PC-3 (cell line): ENCODE measurements at regions not wholly inside any gene's neighbourhood (a gene's known extent, or its start where the extent isn't known, plus 50 kb on each side); places are given as distances from the start of the nearest gene placed in this dataset.

Source experiments
- ATAC-seq: fragments of 200-7000 bp; cut with Tn5 transposase; 2 replicates; pipeline ENCODE4 v1.9.1; 2020; ENCODE audit warnings: mild to moderate bottlenecking, moderate library complexity
- BruUV-seq: library from RNA; stranded (reverse); fragments of 400-500 nt; replicated peaks from 2 replicates; lab custom pipeline; 2021; lab: Mats Ljungman, UMichigan
- CTCF ChIA-PET: fragments of 300-600 bp; sonication (Branson Sonifier 250); formaldehyde crosslinking; loops from one replicate; lab custom pipeline; 2022; ENCODE audit warnings: antibody characterized with exemption; lab: Charles Lee
- POLR2A ChIA-PET: fragments of 300-600 bp; sonication (Branson Sonifier 250); formaldehyde crosslinking; loops from one replicate; lab custom pipeline; 2022; ENCODE audit warnings: antibody characterized with exemption; ENCODE audit not compliant: unreplicated experiment; lab: Charles Lee
- DNase-seq: peaks from one replicate; pipeline ENCODE4 v3.0.0-alpha.2; 2015
- H2AFZ ChIP-seq: fragments of 300-600 bp; sonication (generic); 2 replicates; pipeline ENCODE4 v1.6.0; 2016; ENCODE audit warnings: antibody characterized with exemption, low read length
- H3F3A ChIP-seq: fragments of 300-600 bp; sonication (generic); one replicate; pipeline ENCODE4 v1.6.0; 2017; ENCODE audit warnings: antibody characterized with exemption, low read length, control low read depth, mild to moderate bottlenecking; ENCODE audit not compliant: unreplicated experiment
- H3K27ac ChIP-seq: fragments of 300-600 bp; sonication (generic); 2 replicates; pipeline ENCODE4 v1.5.1; 2016; ENCODE audit warnings: mild to moderate bottlenecking, low read length
- H3K27me3 ChIP-seq: fragments of 300-600 bp; sonication (generic); 2 replicates; pipeline ENCODE4 v1.6.1; 2016; ENCODE audit warnings: low read length, mixed read lengths
- H3K36me3 ChIP-seq: fragments of 300-600 bp; sonication (generic); 2 replicates; pipeline ENCODE4 v1.6.1; 2016; ENCODE audit warnings: low read depth, mixed run types, low read length, mixed read lengths
- H3K4me1 ChIP-seq: fragments of 300-600 bp; sonication (generic); 2 replicates; pipeline ENCODE4 v1.5.1; 2016; ENCODE audit warnings: low read length; ENCODE audit not compliant: insufficient read depth
- H3K4me2 ChIP-seq: fragments of 300-600 bp; sonication (generic); 2 replicates; pipeline ENCODE4 v1.6.0; 2016; ENCODE audit warnings: low read length
- H3K4me3 ChIP-seq: fragments of 300-600 bp; sonication (generic); 2 replicates; pipeline ENCODE4 v1.5.1; 2016; ENCODE audit warnings: mild to moderate bottlenecking, low read length, mixed read lengths
- H3K79me2 ChIP-seq: fragments of 300-600 bp; sonication (generic); 2 replicates; pipeline ENCODE4 v1.6.1; 2017; ENCODE audit warnings: low read length, mixed read lengths
- H3K9ac ChIP-seq: fragments of 300-600 bp; sonication (generic); 2 replicates; pipeline ENCODE4 v1.6.0; 2016; ENCODE audit warnings: mild to moderate bottlenecking, low read length
- H3K9me2 ChIP-seq: fragments of 300-600 bp; sonication (generic); replicated peaks from 2 replicates; pipeline ENCODE4 v1.6.1; 2016; ENCODE audit warnings: mixed run types, low read length, mixed read lengths
- H3K9me3 ChIP-seq: fragments of 300-600 bp; sonication (generic); 2 replicates; pipeline ENCODE4 v1.6.1; 2016; ENCODE audit warnings: low read length, mixed read lengths
- H4K20me1 ChIP-seq: fragments of 300-600 bp; sonication (generic); 2 replicates; pipeline ENCODE4 v1.6.1; 2016; ENCODE audit warnings: low read length, mixed read lengths
- EZH2 ChIP-seq: fragments of 300-600 bp; sonication (generic); IDR thresholded peaks from one replicate; pipeline ENCODE4 v1.6.1; 2017; ENCODE audit warnings: antibody characterized with exemption, mild to moderate bottlenecking, low read length; ENCODE audit not compliant: unreplicated experiment
- EZH2phosphoT487 ChIP-seq: fragments of 300-600 bp; sonication (generic); IDR thresholded peaks from 2 replicates; pipeline ENCODE4 v1.6.1; 2018; ENCODE audit warnings: mild to moderate bottlenecking, antibody characterized with exemption, low read length, borderline replicate concordance
- intact Hi-C: fragments of 100-400 bp; cut with micrococcal nuclease; formaldehyde crosslinking; loops from 2 replicates; pipeline ENCODE4 v1.9.0; 2023
- TF ChIP-seq, protein P1 (sequence below): fragments of 300-600 bp; sonication (generic); conservative IDR thresholded peaks from 2 replicates; pipeline ENCODE4 v1.5.1; 2017; ENCODE audit warnings: antibody characterized with exemption, low read depth, mild to moderate bottlenecking, low read length

DNA sequence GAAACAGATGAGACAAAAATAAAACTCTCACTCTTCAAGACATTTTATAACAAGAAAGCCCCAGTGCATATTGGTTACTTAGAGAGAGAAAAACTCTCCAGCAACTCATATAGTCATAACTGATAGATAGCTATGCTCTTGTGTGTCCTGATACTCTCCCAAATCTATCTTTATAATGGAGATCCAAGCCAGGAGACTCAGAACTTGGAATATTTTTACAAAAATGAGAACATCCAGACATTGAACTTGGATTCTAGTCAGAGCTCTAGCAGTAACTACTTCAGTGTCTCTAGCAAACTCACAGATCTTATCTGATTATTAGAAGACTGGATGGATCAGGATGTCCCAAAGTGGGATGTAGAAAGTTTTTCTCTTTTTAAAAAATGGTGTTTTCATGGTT is 412.7 kb upstream of the BRINP1 start:
- H3K79me2 ChIP-seq: no peaks in the 10 kb centered on the region
- H3K27me3 ChIP-seq: no peaks in the 10 kb centered on the region
- H3K27ac ChIP-seq: no peak overlapping the region
- H3K4me3 ChIP-seq: no peak overlapping the region
- H3F3A ChIP-seq: no peaks in the 10 kb centered on the region
- H3K9me2 ChIP-seq: no peaks in the 10 kb centered on the region
- no peak for TF ChIP-seq EZH2phosphoT487
- TF ChIP-seq EZH2: no peak
- TF ChIP-seq, protein P1, sequence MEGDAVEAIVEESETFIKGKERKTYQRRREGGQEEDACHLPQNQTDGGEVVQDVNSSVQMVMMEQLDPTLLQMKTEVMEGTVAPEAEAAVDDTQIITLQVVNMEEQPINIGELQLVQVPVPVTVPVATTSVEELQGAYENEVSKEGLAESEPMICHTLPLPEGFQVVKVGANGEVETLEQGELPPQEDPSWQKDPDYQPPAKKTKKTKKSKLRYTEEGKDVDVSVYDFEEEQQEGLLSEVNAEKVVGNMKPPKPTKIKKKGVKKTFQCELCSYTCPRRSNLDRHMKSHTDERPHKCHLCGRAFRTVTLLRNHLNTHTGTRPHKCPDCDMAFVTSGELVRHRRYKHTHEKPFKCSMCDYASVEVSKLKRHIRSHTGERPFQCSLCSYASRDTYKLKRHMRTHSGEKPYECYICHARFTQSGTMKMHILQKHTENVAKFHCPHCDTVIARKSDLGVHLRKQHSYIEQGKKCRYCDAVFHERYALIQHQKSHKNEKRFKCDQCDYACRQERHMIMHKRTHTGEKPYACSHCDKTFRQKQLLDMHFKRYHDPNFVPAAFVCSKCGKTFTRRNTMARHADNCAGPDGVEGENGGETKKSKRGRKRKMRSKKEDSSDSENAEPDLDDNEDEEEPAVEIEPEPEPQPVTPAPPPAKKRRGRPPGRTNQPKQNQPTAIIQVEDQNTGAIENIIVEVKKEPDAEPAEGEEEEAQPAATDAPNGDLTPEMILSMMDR: no peak
- no peaks in the 10 kb centered on the region for H3K36me3 ChIP-seq
- H4K20me1 ChIP-seq: no peaks in the 10 kb centered on the region
- no peak overlapping the region for H3K4me2 ChIP-seq
- H2AFZ ChIP-seq: no peak overlapping the region
- no peak for DNase-seq
- POLR2A ChIA-PET: no interaction called here
- no peak for ATAC-seq
- intact Hi-C loops: no loop called here
- CTCF ChIA-PET: no interaction called here
- no TSS peak for BruUV-seq
- no peaks in the 10 kb centered on the region for H3K4me1 ChIP-seq
- H3K9ac ChIP-seq: no peak overlapping the region
- H3K9me3 ChIP-seq: no peaks in the 10 kb centered on the region

- CTCF ChIA-PET: no interaction called here
- H3K79me2 ChIP-seq: no peaks in the 10 kb centered on the region
- H3K4me1 ChIP-seq: no peaks in the 10 kb centered on the region
- no peak overlapping the region for H3K27ac ChIP-seq
- no peak overlapping the region for H3K4me2 ChIP-seq
- H3K4me3 ChIP-seq: no peak overlapping the region
- no TSS peak for BruUV-seq
- POLR2A ChIA-PET: no interaction called here
- no peaks in the 10 kb centered on the region for H3F3A ChIP-seq
- no peak overlapping the region for H3K9ac ChIP-seq
- H3K9me3 ChIP-seq: no peaks in the 10 kb centered on the region
- no peaks in the 10 kb centered on the region for H4K20me1 ChIP-seq
- no peaks in the 10 kb centered on the region for H3K27me3 ChIP-seq
- TF ChIP-seq EZH2: no peak
- no peak for TF ChIP-seq EZH2phosphoT487
- TF ChIP-seq, protein P1: no peak
- no peaks in the 10 kb centered on the region for H3K9me2 ChIP-seq
- ATAC-seq: no peak
- no peaks in the 10 kb centered on the region for H3K36me3 ChIP-seq
- no peak overlapping the region for H2AFZ ChIP-seq
- DNase-seq: no peak
- intact Hi-C loops: no loop called here
Observed at GRCh38 chr9:119775410-119775809, 406.2 kb upstream of the BRINP1 start.

- Histone ChIP-seq H3K9ac (no peak overlapping the region), H3K4me3 (no peak overlapping the region), H3K27ac (no peak overlapping the region), H4K20me1 (no peaks in the 10 kb centered on the region), H3K9me3 (no peaks in the 10 kb centered on the region), H3K9me2 (no peaks in the 10 kb centered on the region), H3K4me1 (no peaks in the 10 kb centered on the region), H3K4me2 (no peak overlapping the region), H3F3A (no peaks in the 10 kb centered on the region), H3K79me2 (no peaks in the 10 kb centered on the region), H3K27me3 (no peaks in the 10 kb centered on the region), H2AFZ (no peak overlapping the region), H3K36me3 (no peaks in the 10 kb centered on the region)
- TF ChIP-seq EZH2phosphoT487 (no peak), EZH2 (no peak)
- TF ChIP-seq, protein P1: no peak
- intact Hi-C loops: no loop called here
- POLR2A ChIA-PET: no interaction called here
- BruUV-seq: no TSS peak
- ATAC-seq (no peak), DNase-seq (no peak)
- CTCF ChIA-PET: no interaction called here
Observed at GRCh38 chr9:119773823-119774222, 404.6 kb upstream of the BRINP1 start.
